Activated naive CD4-positive, alpha-beta T cell treated with anti-CD3 and anti-CD28 coated beads, Interleukin-2, amount 50 U/mL, for 24 hours (primary cell): ENCODE measurements at regions not wholly inside any gene's neighbourhood (a gene's known extent, or its start where the extent isn't known, plus 50 kb on each side); places are given as distances from the start of the nearest gene placed in this dataset.

Experiments used
- H3K27ac Mint-ChIP-seq: one replicate; pipeline ENCODE4 v1.8.0; 2021; ENCODE audit warnings: mild to moderate bottlenecking, mixed read lengths
- H3K27me3 Mint-ChIP-seq: one replicate; pipeline ENCODE4 v1.8.0; 2021; ENCODE audit warnings: mixed read lengths
- H3K36me3 Mint-ChIP-seq: one replicate; pipeline ENCODE4 v1.8.0; 2021; ENCODE audit warnings: mixed read lengths
- H3K4me1 Mint-ChIP-seq: one replicate; pipeline ENCODE4 v1.8.0; 2021; ENCODE audit warnings: mixed read lengths
- H3K4me3 Mint-ChIP-seq: one replicate; pipeline ENCODE4 v1.8.0; 2021; ENCODE audit warnings: mild to moderate bottlenecking, mixed read lengths
- H3K9me3 Mint-ChIP-seq: one replicate; pipeline ENCODE4 v1.8.0; 2021; ENCODE audit warnings: mixed read lengths

- Mint-ChIP-seq H3K4me1 (no peaks in the 10 kb centered on the region), H3K9me3 (no peaks in the 10 kb centered on the region), H3K4me3 (no peak overlapping the region), H3K36me3 (no peaks in the 10 kb centered on the region), H3K27me3 (no peaks in the 10 kb centered on the region), H3K27ac (no peak overlapping the region)
These were observed 534.5 kb downstream of the BNC2 start for GRCh38 chr9:16335788-16336580.

DNA sequence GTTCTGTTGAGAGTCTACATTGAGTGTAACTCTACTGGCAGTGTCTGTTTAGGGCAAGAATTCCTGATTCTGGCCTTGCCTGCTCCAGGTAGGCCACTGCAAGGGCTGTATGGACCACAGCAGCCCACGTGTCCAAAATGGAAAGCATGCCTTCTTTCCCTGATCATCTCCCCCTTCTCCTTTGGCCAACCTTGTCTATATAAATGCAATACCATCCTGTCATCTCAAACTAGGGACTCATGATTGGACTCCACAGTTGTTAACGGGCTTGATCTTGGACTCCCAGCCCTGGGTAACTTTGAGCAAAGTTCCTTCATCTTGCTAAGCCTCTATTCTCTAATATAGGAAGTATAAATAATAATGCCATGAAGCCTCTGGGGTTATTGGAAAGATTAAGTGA lies 533.6 kb downstream of the BNC2 start:
- Mint-ChIP-seq H3K27ac (no peak overlapping the region), H3K9me3 (no peaks in the 10 kb centered on the region), H3K4me3 (no peak overlapping the region), H3K27me3 (no peaks in the 10 kb centered on the region), H3K36me3 (no peaks in the 10 kb centered on the region), H3K4me1 (no peaks in the 10 kb centered on the region)

GRCh38 chr9:16337322-16338029 lies 533.0 kb downstream of the BNC2 start:
- no peaks in the 10 kb centered on the region for H3K9me3 Mint-ChIP-seq
- H3K4me1 Mint-ChIP-seq = no peaks in the 10 kb centered on the region
- no peaks in the 10 kb centered on the region for H3K27me3 Mint-ChIP-seq
- no peaks in the 10 kb centered on the region for H3K36me3 Mint-ChIP-seq
- no peak overlapping the region for H3K27ac Mint-ChIP-seq
- no peak overlapping the region for H3K4me3 Mint-ChIP-seq

DNA sequence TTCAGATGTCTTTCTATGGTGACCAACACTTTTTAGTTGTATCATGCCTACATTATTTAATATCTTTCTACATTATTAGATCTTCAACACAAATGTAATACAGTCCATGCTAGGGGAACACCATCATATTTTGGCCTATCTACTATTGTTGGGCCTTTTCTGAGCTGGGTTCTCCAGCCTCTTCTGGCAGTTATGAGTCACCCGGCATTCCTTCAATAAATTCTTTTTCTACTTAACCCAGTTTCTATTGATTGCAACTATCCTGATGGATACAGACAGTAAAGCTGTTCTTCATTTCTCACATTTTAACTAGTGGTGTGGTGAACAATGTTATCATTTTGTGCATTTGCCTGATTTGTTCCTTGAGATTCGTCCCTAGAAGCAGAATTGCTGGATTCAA lies 529.3 kb downstream of the BNC2 start:
- H3K27me3 Mint-ChIP-seq = no peaks in the 10 kb centered on the region
- H3K4me1 Mint-ChIP-seq = no peaks in the 10 kb centered on the region
- H3K27ac Mint-ChIP-seq = no peak overlapping the region

DNA sequence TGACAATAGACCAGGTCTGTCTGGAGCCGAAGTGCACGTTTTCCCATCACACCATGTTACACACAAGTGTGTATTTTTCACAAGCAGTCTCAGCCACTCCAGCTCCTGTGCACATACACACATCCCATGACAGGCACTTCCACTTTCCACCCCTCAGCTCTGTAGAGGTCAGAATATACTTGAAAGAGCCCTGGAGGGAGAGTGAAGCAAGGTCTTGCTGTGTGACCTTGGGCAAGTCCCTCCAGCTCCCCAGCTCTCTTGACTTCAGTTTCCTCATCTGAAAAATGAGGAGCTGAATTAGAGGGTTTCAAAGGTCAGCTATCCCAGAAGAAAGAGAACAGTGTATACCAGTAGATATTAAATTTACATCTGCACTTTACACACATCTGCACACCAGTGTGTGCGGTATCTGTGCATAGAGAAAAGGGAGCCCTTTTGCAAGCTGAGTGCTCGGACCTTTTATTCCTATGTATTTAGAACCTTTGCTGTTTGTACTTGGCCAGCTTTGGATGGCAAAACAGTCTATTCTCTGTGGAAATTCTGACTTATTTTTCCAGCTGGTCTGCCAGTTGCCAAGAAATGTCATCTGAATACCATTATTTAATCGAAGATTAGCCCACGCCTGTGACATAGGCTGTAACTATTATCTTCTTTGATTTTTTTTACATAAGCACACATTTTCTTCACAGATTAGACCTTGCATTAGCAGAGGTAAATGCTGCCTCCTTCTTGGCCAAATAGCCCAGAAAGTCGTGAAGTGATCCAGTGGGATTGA lies 528.0 kb downstream of the BNC2 start:
- H3K36me3 Mint-ChIP-seq = no peaks in the 10 kb centered on the region
- H3K27ac Mint-ChIP-seq = no peak overlapping the region
- no peak overlapping the region for H3K4me3 Mint-ChIP-seq
- H3K27me3 Mint-ChIP-seq = no peaks in the 10 kb centered on the region
- no peaks in the 10 kb centered on the region for H3K4me1 Mint-ChIP-seq
- H3K9me3 Mint-ChIP-seq = no peaks in the 10 kb centered on the region

More for the DNA sequence above, 529.3 kb downstream of the BNC2 start:
- H3K9me3 Mint-ChIP-seq = no peaks in the 10 kb centered on the region
- no peaks in the 10 kb centered on the region for H3K36me3 Mint-ChIP-seq
- H3K4me3 Mint-ChIP-seq = no peak overlapping the region

DNA sequence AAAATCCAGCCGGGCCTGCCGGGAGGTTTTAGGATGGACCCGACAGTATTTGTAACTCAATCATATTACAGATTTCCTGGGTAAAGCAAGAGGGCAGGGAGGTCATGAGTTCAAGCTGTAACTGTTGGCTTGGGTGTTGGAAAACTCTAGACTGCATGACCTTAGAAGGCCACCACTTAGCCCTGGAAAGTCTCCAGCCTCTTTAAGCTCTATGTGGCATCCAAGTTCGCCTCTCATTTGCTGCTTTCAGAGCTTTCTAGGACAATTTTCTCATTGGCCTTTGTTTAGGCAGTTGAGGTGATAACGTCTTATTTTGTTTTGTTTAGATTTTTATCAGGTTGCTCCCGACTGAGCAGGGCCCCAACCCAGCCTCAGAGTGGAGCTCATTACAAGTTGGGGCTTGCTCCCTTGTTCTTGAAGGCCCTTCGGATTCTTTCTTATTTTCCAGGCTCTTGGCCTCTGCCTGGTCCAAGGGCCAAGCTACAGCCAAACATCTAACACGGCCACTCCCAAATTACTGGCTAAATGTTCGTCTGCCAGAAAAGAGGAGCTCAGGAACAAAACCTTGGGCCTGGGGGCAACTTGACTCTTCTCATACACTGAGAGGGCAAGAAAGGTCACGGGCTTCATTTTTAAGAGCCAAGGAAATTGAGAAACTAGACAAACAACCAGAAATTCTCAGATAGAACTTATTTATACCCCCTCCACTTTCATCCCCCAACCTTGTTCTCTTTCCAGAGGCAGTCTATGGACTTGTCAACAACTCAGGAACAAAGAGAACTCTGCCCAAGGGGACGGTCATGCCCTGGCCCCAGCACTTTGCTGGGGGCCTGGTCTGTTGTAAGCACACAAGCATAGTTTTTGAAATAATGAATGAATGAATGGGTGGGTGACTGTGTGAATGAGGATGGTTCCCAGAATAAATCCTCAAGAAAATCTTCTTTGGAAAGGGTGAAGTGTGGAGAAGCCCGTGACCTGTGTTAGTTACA lies 526.9 kb downstream of the BNC2 start:
- H3K9me3 Mint-ChIP-seq = no peaks in the 10 kb centered on the region
- no peak overlapping the region for H3K27ac Mint-ChIP-seq
- H3K4me3 Mint-ChIP-seq = no peak overlapping the region
- H3K4me1 Mint-ChIP-seq = no peaks in the 10 kb centered on the region
- H3K36me3 Mint-ChIP-seq = no peaks in the 10 kb centered on the region
- H3K27me3 Mint-ChIP-seq = no peaks in the 10 kb centered on the region

GRCh38 chr9:16344343-16344742 lies 526.1 kb downstream of the BNC2 start:
- Mint-ChIP-seq H3K27me3 (no peaks in the 10 kb centered on the region), H3K36me3 (no peaks in the 10 kb centered on the region), H3K4me1 (no peaks in the 10 kb centered on the region), H3K4me3 (no peak overlapping the region), H3K27ac (no peak overlapping the region), H3K9me3 (no peaks in the 10 kb centered on the region)

GRCh38 chr9:16345902-16346301 lies 524.6 kb downstream of the BNC2 start:
- H3K36me3 Mint-ChIP-seq = no peaks in the 10 kb centered on the region
- H3K27me3 Mint-ChIP-seq = no peaks in the 10 kb centered on the region
- H3K27ac Mint-ChIP-seq = no peak overlapping the region
- H3K4me3 Mint-ChIP-seq = no peak overlapping the region
- no peaks in the 10 kb centered on the region for H3K9me3 Mint-ChIP-seq
- no peaks in the 10 kb centered on the region for H3K4me1 Mint-ChIP-seq

DNA sequence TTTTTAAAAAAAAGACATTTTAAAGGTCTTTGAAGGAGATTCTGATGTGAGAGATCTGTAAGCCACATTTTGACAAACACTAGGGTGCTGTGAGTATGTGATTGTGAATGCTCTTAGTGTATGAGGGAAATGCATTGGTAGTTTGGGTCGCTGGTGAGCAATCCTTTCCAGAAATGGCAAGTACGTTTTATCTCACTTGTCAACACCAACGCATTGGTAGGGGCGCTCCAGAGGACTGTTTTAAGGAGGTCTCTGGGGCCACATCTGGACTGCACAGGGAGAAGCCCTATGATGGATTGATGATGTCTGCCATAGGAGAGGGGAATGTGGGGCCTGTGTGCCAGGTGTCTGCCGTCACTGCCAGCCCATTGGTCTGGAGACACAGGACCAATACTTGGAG lies 522.6 kb downstream of the BNC2 start:
- Mint-ChIP-seq H3K4me3 (no peak overlapping the region), H3K36me3 (no peaks in the 10 kb centered on the region), H3K27ac (no peak overlapping the region), H3K27me3 (no peaks in the 10 kb centered on the region), H3K9me3 (no peaks in the 10 kb centered on the region), H3K4me1 (no peaks in the 10 kb centered on the region)

GRCh38 chr9:16348531-16348930 lies 521.9 kb downstream of the BNC2 start:
- Mint-ChIP-seq H3K27ac (no peak overlapping the region), H3K4me3 (no peak overlapping the region), H3K36me3 (no peaks in the 10 kb centered on the region), H3K4me1 (no peaks in the 10 kb centered on the region), H3K9me3 (no peaks in the 10 kb centered on the region), H3K27me3 (no peaks in the 10 kb centered on the region)

DNA sequence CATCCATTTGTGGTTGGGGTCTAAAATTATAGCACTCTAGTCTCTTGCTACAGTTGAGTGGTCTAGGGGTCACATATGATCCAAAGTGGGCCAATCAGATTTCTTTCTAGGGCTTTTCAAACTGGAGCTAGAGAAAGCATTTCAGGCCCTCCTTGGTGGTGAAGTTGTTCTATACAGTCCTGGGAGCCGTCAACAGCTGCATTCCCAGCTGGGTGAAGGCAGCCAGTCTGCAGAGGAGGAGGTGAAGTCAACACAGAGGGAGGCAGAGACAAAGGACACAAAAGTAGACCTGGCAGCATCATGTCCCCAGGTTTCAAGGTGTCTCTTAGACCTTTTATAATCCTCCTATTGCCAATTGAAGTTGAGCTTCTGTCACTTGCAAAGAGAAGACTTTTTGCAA lies 518.2 kb downstream of the BNC2 start:
- Mint-ChIP-seq H3K9me3 (no peaks in the 10 kb centered on the region), H3K27me3 (no peaks in the 10 kb centered on the region)

GRCh38 chr9:16352791-16353401 lies 517.6 kb downstream of the BNC2 start:
- Mint-ChIP-seq H3K27me3 (no peaks in the 10 kb centered on the region), H3K4me1 (no peaks in the 10 kb centered on the region), H3K4me3 (no peak overlapping the region), H3K27ac (no peak overlapping the region), H3K9me3 (no peaks in the 10 kb centered on the region), H3K36me3 (no peaks in the 10 kb centered on the region)

More for the DNA sequence above, 518.2 kb downstream of the BNC2 start:
- no peak overlapping the region for H3K27ac Mint-ChIP-seq
- no peak overlapping the region for H3K4me3 Mint-ChIP-seq
- no peaks in the 10 kb centered on the region for H3K4me1 Mint-ChIP-seq
- H3K36me3 Mint-ChIP-seq = no peaks in the 10 kb centered on the region

DNA sequence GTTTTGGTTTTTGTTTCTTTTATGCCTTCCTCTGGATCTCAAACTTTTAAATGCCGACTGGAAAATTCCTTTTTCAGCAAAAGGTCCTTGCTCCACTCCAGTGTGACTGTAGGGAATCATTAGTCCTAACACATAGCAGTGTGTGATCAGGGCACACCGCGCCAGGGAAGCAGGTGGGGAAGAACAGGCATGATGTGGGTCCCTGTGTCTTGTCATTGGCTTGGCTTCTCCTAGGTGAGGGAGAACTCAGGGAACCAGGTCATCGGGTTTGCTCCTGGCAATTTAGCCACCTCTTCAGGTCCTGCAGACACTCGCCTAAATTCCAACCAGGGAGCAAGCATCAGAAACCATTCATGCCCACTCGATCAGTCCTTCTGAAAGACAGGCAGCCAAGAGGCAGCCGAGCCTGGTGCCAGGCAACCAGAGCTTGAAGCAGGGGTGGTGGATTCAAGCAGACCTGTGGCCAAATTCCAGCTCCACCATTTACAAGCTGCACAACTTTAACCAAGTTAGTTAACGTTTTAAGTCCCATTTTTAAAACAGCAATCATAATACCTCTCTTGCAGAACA lies 514.2 kb downstream of the BNC2 start:
- H3K4me3 Mint-ChIP-seq = no peak overlapping the region
- H3K4me1 Mint-ChIP-seq = no peaks in the 10 kb centered on the region
- H3K9me3 Mint-ChIP-seq = no peaks in the 10 kb centered on the region
- H3K27ac Mint-ChIP-seq = no peak overlapping the region
- no peaks in the 10 kb centered on the region for H3K27me3 Mint-ChIP-seq
- no peaks in the 10 kb centered on the region for H3K36me3 Mint-ChIP-seq

DNA sequence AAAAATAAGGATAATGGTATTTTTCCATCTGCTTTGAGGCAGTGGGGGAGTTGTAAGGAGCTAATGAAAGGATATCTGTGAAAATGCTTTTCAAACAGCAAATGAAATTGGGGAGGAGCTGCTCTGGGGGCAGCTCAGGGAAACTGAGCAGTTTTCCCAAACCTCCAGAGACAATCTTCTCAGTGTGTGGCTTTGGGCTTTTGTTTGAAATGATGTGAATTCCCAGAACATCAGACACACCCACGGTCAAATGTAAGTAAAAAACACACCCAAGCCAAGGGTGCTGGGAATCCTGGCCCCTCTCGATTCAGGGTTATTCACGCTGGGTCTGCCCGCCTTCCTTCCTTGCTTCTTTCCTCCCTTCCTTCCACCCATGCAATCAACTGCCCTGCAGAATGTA lies 512.6 kb downstream of the BNC2 start:
- H3K9me3 Mint-ChIP-seq = no peaks in the 10 kb centered on the region
- no peaks in the 10 kb centered on the region for H3K27me3 Mint-ChIP-seq
- no peak overlapping the region for H3K27ac Mint-ChIP-seq
- no peak overlapping the region for H3K4me3 Mint-ChIP-seq
- H3K36me3 Mint-ChIP-seq = no peaks in the 10 kb centered on the region
- H3K4me1 Mint-ChIP-seq = no peaks in the 10 kb centered on the region
